B cell (primary cell): ENCODE measurements at regions not wholly inside any gene's neighbourhood (a gene's known extent, or its start where the extent isn't known, plus 50 kb on each side); places are given as distances from the start of the nearest gene placed in this dataset.

Source experiments
- ATAC-seq: fragments of 200-7000 bp; cut with Tn5 transposase; one replicate; pipeline ENCODE4 v1.10.0; 2021; ENCODE audit warnings: low read depth, mild to moderate bottlenecking, moderate number of reproducible peaks, moderate library complexity
- CTCF ChIA-PET: fragments of 350-600 bp; sonication (Branson Sonifier 250); formaldehyde crosslinking; loops from one replicate; lab custom pipeline; 2021; ENCODE audit warnings: antibody characterized with exemption, inconsistent platforms; lab: Charles Lee
- POLR2A ChIA-PET: fragments of 350-600 bp; sonication (Branson Sonifier 250); formaldehyde crosslinking; loops from one replicate; lab custom pipeline; 2021; ENCODE audit warnings: antibody characterized with exemption; lab: Charles Lee
- DNase-seq: peaks from one replicate; pipeline ENCODE4 v3.0.0; 2013
- H2AFZ ChIP-seq: 2 replicates; pipeline ENCODE4 v1.6.1; 2012; ENCODE audit warnings: mild to moderate bottlenecking, low read depth, low read length; ENCODE audit not compliant: insufficient read depth, poor library complexity, severe bottlenecking
- H3K27ac ChIP-seq, 2 donors: 1 replicate in 1 of 2; 2 replicates in 1 of 2; pipeline ENCODE4 v1.5.1; 2012 to 2013; ENCODE audit warnings: low read length in 2 of 2, mild to moderate bottlenecking in 2 of 2, moderate library complexity in 1 of 2
- H3K27me3 ChIP-seq, 4 experiments: fragments of 200-600 bp in 1 of 4; sonication (generic) in 1 of 4; replicated peaks in 1 of 4; 1 replicate in 2 of 4; 2 replicates in 2 of 4; pipeline versions ENCODE4 v1.6.1 to v1.7.0; 2013 to 2016; ENCODE audit warnings: low read length in 3 of 4, mild to moderate bottlenecking in 2 of 4, mixed read lengths in 1 of 4, moderate library complexity in 1 of 4; ENCODE audit not compliant: insufficient read depth in 4 of 4, control insufficient read depth in 3 of 4; ENCODE audit errors: control extremely low read depth in 1 of 4
- H3K36me3 ChIP-seq, 2 experiments: replicated peaks in 1 of 2; 1 replicate in 1 of 2; 2 replicates in 1 of 2; pipeline versions ENCODE4 v1.6.1 to v1.7.1; 2013; ENCODE audit warnings: low read length in 1 of 2; ENCODE audit not compliant: insufficient read depth in 2 of 2, control insufficient read depth in 1 of 2; ENCODE audit errors: control extremely low read depth in 1 of 2, extremely low read depth in 1 of 2
- H3K4me1 ChIP-seq, 2 donors: fragments of 200-600 bp in 1 of 2; sonication (generic) in 1 of 2; 1 replicate in 1 of 2; 2 replicates in 1 of 2; pipeline versions ENCODE4 v1.5.1 to v1.6.1; 2013 to 2017; ENCODE audit warnings: low read length in 2 of 2; ENCODE audit not compliant: control insufficient read depth in 2 of 2, insufficient read depth in 2 of 2
- H3K4me2 ChIP-seq: replicated peaks from 2 replicates; pipeline ENCODE3; 2012; ENCODE audit warnings: mild to moderate bottlenecking, low read depth, low read length; ENCODE audit not compliant: poor library complexity, severe bottlenecking
- H3K4me3 ChIP-seq, 5 experiments: fragments of 200-600 bp in 1 of 5; sonication (generic) in 1 of 5; 1 replicate in 3 of 5; 2 replicates in 2 of 5; pipeline versions ENCODE4 v1.5.1 to v1.7.0; 2011 to 2016; ENCODE audit warnings: low read length in 4 of 5, mild to moderate bottlenecking in 4 of 5, low read depth in 2 of 5, control low read depth in 1 of 5, moderate library complexity in 1 of 5; ENCODE audit not compliant: insufficient read depth in 1 of 5; ENCODE audit errors: control extremely low read depth in 1 of 5, extremely low read depth in 1 of 5
- H3K79me2 ChIP-seq: fragments of 200-600 bp; sonication (generic); one replicate; pipeline ENCODE4 v1.6.0; 2016; ENCODE audit warnings: low read length; ENCODE audit not compliant: control insufficient read depth, insufficient read depth
- H3K9ac ChIP-seq: fragments of 200-600 bp; sonication (generic); 2 replicates; pipeline ENCODE4 v1.6.1; 2017; ENCODE audit warnings: mild to moderate bottlenecking, low read length, moderate library complexity
- H3K9me3 ChIP-seq, 3 donors: one replicate each; pipeline versions ENCODE4 v1.6.1 to v1.7.1; 2013; ENCODE audit warnings: low read length in 2 of 3; ENCODE audit not compliant: control insufficient read depth in 2 of 3, insufficient read depth in 1 of 3; ENCODE audit errors: control extremely low read depth in 1 of 3
- H4K20me1 ChIP-seq: 2 replicates; pipeline ENCODE4 v1.6.0; 2012; ENCODE audit warnings: mild to moderate bottlenecking, low read length; ENCODE audit not compliant: insufficient read depth, control insufficient read depth, poor library complexity, severe bottlenecking
- H3K27ac Mint-ChIP-seq: one replicate; pipeline ENCODE4 v1.8.0; 2021; ENCODE audit warnings: mixed read lengths
- H3K27me3 Mint-ChIP-seq: one replicate; pipeline ENCODE4 v1.8.0; 2021; ENCODE audit warnings: mixed read lengths
- H3K4me1 Mint-ChIP-seq: one replicate; pipeline ENCODE4 v1.8.0; 2021; ENCODE audit warnings: mixed read lengths
- H3K4me3 Mint-ChIP-seq: one replicate; pipeline ENCODE4 v1.8.0; 2021; ENCODE audit warnings: mixed read lengths
- H3K9me3 Mint-ChIP-seq: one replicate; pipeline ENCODE4 v1.8.0; 2022; ENCODE audit warnings: mixed read lengths; ENCODE audit not compliant: insufficient read depth
- CTCF ChIP-seq: fragments of 200-600 bp; IDR thresholded peaks from one replicate; pipeline ENCODE4 v1.8.0; 2022; ENCODE audit warnings: antibody characterized with exemption, mild to moderate bottlenecking
- EZH2 ChIP-seq: IDR thresholded peaks from 2 replicates; pipeline ENCODE4 v1.6.1; 2012; ENCODE audit warnings: borderline replicate concordance, low read depth, mild to moderate bottlenecking, moderate library complexity, low read length; ENCODE audit not compliant: insufficient read depth, poor library complexity, severe bottlenecking
- WGBS: methylation state at CpG from one replicate; pipeline ENCODE4 v1.1.5; 2013; ENCODE audit warnings: missing lambda C conversion rate; ENCODE audit not compliant: insufficient coverage; 5-methylcytosine and 5-hydroxymethylcytosine counted together
- intact Hi-C: fragments of 100-400 bp; cut with micrococcal nuclease; formaldehyde crosslinking; loops from one replicate; pipeline ENCODE4 v1.10.0; 2022

GRCh38 chr20:11734431-11734830 lies 183.3 kb upstream of the BTBD3 start:
- no CpG with 5 or more reads among the region's 1 CpG for WGBS
- Histone ChIP-seq H3K4me2 (no peak overlapping the region), H2AFZ (no peak overlapping the region), H3K79me2 (no peaks in the 10 kb centered on the region), H3K36me3 (no peaks in the 10 kb centered on the region), H3K9me3 (peaks cover 0 to 1% (median 0%) of the 10 kb centered on the region in 3 donors), H3K4me1 (no peaks in the 10 kb centered on the region), H3K4me3 (no peak overlapping the region), H3K27me3 (no peaks in the 10 kb centered on the region), H3K9ac (no peak overlapping the region), H4K20me1 (no peaks in the 10 kb centered on the region), H3K27ac (no peak overlapping the region)
- peaks cover 2% of the 10 kb centered on the region for H3K9me3 Mint-ChIP-seq
- no peak for TF ChIP-seq EZH2
- no peak for TF ChIP-seq CTCF
- H3K4me1 Mint-ChIP-seq, result no peaks in the 10 kb centered on the region
- H3K4me3 Mint-ChIP-seq, result no peak overlapping the region
- CTCF ChIA-PET, result no interaction called here
- H3K27ac Mint-ChIP-seq, result no peak overlapping the region
- ATAC-seq (no peak), DNase-seq (no peak)
- no peaks in the 10 kb centered on the region for H3K27me3 Mint-ChIP-seq
- POLR2A ChIA-PET, result no interaction called here
- intact Hi-C loops, result no loop called here

- Mint-ChIP-seq H3K4me1 (no peaks in the 10 kb centered on the region), H3K27me3 (no peaks in the 10 kb centered on the region), H3K27ac (no peak overlapping the region), H3K4me3 (no peak overlapping the region), H3K9me3 (peaks cover 2% of the 10 kb centered on the region)
- intact Hi-C loops, result no loop called here
- H3K9ac ChIP-seq, result no peak overlapping the region
- POLR2A ChIA-PET, result no interaction called here
- H2AFZ ChIP-seq, result no peak overlapping the region
- DNase-seq, result no peak
- no peaks in the 10 kb centered on the region for H3K27me3 ChIP-seq
- H3K4me3 ChIP-seq, result no peak overlapping the region
- WGBS, result no CpG with 5 or more reads among the region's 1 CpG
- peaks cover 0 to 1% (median 0%) of the 10 kb centered on the region in 3 donors for H3K9me3 ChIP-seq
- H3K27ac ChIP-seq, result no peak overlapping the region
- no peaks in the 10 kb centered on the region for H4K20me1 ChIP-seq
- H3K79me2 ChIP-seq, result no peaks in the 10 kb centered on the region
- no peaks in the 10 kb centered on the region for H3K4me1 ChIP-seq
- TF ChIP-seq CTCF (no peak), EZH2 (no peak)
- H3K36me3 ChIP-seq, result no peaks in the 10 kb centered on the region
- no peak overlapping the region for H3K4me2 ChIP-seq
- CTCF ChIA-PET, result no interaction called here
- ATAC-seq, result no peak
Observed at GRCh38 chr20:11738852-11739251, 178.8 kb upstream of the BTBD3 start.
